BJ (cell line): ENCODE measurements at regions not wholly inside any gene's neighbourhood (a gene's known extent, or its start where the extent isn't known, plus 50 kb on each side); places are given as distances from the start of the nearest gene placed in this dataset.

Experiments used
- CTCF ChIA-PET: fragments of 350-600 bp; formaldehyde crosslinking; extraction: SDS; loops from one replicate; lab custom pipeline; 2021; ENCODE audit warnings: antibody characterized with exemption, inconsistent platforms; lab: Yijun Ruan, JAX
- POLR2A ChIA-PET: fragments of 300-600 bp; sonication (Branson Sonifier 250); formaldehyde crosslinking; extraction: SDS; loops from one replicate; lab custom pipeline; 2021; ENCODE audit warnings: antibody characterized with exemption; lab: Charles Lee
- DNase-seq: peaks from one replicate; pipeline ENCODE4 v3.0.0-alpha.2; 2011; ENCODE audit warnings: low read depth
- H3K27me3 ChIP-seq: 2 replicates; pipeline ENCODE4 v1.6.0; 2011; ENCODE audit warnings: low read length; ENCODE audit not compliant: control insufficient read depth, insufficient read depth
- H3K36me3 ChIP-seq: 2 replicates; pipeline ENCODE4 v1.5.1; 2011; ENCODE audit warnings: low read length; ENCODE audit not compliant: control insufficient read depth, insufficient read depth
- H3K4me3 ChIP-seq: 2 replicates; pipeline ENCODE4 v1.5.1; 2011; ENCODE audit warnings: low read depth, mild to moderate bottlenecking, control low read depth, low read length
- CTCF ChIP-seq: IDR thresholded peaks from 2 replicates; pipeline ENCODE4 v1.5.1; 2011; ENCODE audit warnings: low read depth, mild to moderate bottlenecking, control low read depth, inconsistent platforms, low read length, moderate library complexity; ENCODE audit not compliant: insufficient read depth

- no peak for DNase-seq
- ChIA-PET POLR2A (no interaction called here), CTCF (interaction anchor here (0.6 kb wide), 1 partner anchor 758 kb away, joined by 3 read pairs; no protein-coding TSS in a partner anchor)
- TF ChIP-seq CTCF = no peak
- H3K27me3 ChIP-seq = no peaks in the 10 kb centered on the region; the same call in 1 of the 2 replicates
- H3K4me3 ChIP-seq = no peak overlapping the region
- H3K36me3 ChIP-seq = no peaks in the 10 kb centered on the region
Observed at GRCh38 chr1:233443040-233443760, 115.7 kb downstream of the MAP3K21 start.

- POLR2A ChIA-PET = no interaction called here
- no peak for DNase-seq
- CTCF ChIA-PET = no interaction called here
- H3K36me3 ChIP-seq = no peaks in the 10 kb centered on the region
- TF ChIP-seq CTCF = no peak
- no peak overlapping the region for H3K4me3 ChIP-seq
- no peaks in the 10 kb centered on the region; the same call in 1 of the 2 replicates for H3K27me3 ChIP-seq
Observed at GRCh38 chr1:233444484-233444883, 117.0 kb downstream of the MAP3K21 start.

GRCh38 chr1:233445737-233446136, 118.2 kb downstream of the MAP3K21 start:
- no peak for TF ChIP-seq CTCF
- H3K4me3 ChIP-seq = no peak overlapping the region
- no peak for DNase-seq
- POLR2A ChIA-PET = no interaction called here
- no peaks in the 10 kb centered on the region for H3K36me3 ChIP-seq
- CTCF ChIA-PET = no interaction called here
- H3K27me3 ChIP-seq = no peaks in the 10 kb centered on the region; the same call in 1 of the 2 replicates

GRCh38 chr1:233446935-233447334, 119.4 kb downstream of the MAP3K21 start:
- no peaks in the 10 kb centered on the region for H3K27me3 ChIP-seq
- no peaks in the 10 kb centered on the region for H3K36me3 ChIP-seq
- TF ChIP-seq CTCF = no peak
- CTCF ChIA-PET = no interaction called here
- POLR2A ChIA-PET = no interaction called here
- H3K4me3 ChIP-seq = no peak overlapping the region
- no peak for DNase-seq

- H3K36me3 ChIP-seq = no peaks in the 10 kb centered on the region
- POLR2A ChIA-PET = no interaction called here
- no peak for TF ChIP-seq CTCF
- no peaks in the 10 kb centered on the region for H3K27me3 ChIP-seq
- H3K4me3 ChIP-seq = no peak overlapping the region
- CTCF ChIA-PET = interaction anchor here (0.6 kb wide), 1 partner anchor 14 kb away, joined by 3 read pairs; no protein-coding TSS in a partner anchor
- no peak for DNase-seq
Observed at GRCh38 chr1:233448109-233448689, 120.7 kb downstream of the MAP3K21 start.
